ENCODE measurements at regions not wholly inside any gene's neighbourhood (a gene's known extent, or its start where the extent isn't known, plus 50 kb on each side); places are given as distances from the start of the nearest gene placed in this dataset.

DNA sequence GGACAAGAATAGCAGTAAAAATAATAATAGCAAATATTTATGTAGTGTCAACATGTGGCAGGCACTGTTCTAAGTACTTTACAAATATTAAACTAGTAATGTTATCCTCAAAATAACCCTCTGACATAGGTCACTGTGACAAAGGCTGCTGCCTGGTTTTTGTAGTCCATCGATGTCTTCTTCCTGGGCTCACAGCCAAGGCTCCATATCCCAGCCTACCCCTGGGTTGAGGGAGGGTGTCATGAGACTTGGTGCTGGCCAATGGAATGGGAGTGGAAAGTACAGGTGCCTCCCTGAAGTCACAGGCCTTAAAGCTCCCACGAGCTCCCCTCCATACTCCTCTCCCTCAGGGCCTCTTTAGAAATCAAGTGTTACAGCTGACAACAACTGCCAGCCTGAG lies 159.3 kb downstream of the CYRIA start:
- peaks cover 6% of the 10 kb centered on the region for H3K27me3 ChIP-seq (replicated peaks; ENCODE audit: control insufficient read depth, insufficient read depth, low read length)
- TF ChIP-seq, protein P1, sequence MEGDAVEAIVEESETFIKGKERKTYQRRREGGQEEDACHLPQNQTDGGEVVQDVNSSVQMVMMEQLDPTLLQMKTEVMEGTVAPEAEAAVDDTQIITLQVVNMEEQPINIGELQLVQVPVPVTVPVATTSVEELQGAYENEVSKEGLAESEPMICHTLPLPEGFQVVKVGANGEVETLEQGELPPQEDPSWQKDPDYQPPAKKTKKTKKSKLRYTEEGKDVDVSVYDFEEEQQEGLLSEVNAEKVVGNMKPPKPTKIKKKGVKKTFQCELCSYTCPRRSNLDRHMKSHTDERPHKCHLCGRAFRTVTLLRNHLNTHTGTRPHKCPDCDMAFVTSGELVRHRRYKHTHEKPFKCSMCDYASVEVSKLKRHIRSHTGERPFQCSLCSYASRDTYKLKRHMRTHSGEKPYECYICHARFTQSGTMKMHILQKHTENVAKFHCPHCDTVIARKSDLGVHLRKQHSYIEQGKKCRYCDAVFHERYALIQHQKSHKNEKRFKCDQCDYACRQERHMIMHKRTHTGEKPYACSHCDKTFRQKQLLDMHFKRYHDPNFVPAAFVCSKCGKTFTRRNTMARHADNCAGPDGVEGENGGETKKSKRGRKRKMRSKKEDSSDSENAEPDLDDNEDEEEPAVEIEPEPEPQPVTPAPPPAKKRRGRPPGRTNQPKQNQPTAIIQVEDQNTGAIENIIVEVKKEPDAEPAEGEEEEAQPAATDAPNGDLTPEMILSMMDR (IDR thresholded peaks at IDR 0.05; ENCODE audit: insufficient read depth, low read length, poor library complexity, severe bottlenecking) = no peak
- no peaks in the 10 kb centered on the region for H3K36me3 ChIP-seq (ENCODE audit: control insufficient read depth, insufficient read depth, low read length)
- DNase-seq (ENCODE audit: extremely low read depth, insufficient read length) = no peak
- no peak overlapping the region for H3K4me3 ChIP-seq (replicated peaks; ENCODE audit: low read depth, low read length)

DNA sequence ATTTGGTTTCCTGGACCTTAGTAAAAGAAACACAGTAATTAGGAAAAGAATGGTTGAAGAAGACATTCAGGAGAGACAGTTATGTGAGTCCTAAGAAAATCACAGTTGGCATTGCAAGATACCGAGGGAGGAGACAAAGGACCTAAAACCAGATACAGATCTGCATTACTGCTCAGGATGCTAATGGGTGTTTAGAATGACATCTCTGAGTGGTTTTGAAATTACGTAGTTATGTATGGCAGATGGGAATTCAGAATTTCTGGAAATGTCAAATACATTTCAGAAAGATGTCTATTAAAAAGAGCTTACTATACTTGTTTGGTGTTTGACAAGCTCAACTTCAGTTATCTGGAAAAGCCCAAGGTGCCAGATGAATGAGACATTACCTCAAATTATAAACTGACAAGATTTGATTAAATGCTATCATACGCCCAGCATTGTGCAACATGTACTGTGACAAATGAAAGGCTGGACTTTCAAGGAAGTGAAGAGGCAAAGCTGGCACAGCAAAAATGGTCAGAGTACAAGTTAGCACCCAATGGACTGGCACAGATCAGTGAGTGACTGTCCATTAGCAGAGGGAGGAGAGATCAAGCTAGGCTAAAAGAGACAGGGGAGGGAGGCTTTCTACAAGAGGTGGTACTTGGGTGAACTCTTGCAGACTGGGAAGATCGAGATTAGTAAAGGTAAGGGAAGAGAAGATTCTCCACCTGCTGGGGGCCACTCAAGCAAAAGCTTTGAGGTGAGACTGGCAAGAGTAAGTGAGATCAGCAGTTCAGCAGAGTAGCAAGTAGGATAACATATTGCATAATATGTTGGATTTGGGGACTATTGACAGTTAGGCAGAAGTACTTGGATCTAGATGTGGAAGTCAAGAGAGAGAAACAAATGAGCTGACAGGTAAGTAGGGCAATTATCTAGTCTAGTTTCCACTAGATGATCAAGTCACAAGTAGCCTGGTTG lies 168.9 kb downstream of the CYRIA start:
- Histone ChIP-seq H3K36me3 (ENCODE audit: control insufficient read depth, insufficient read depth, low read length) (no peaks in the 10 kb centered on the region), H3K4me3 (replicated peaks; ENCODE audit: low read depth, low read length) (no peak overlapping the region), H3K27me3 (replicated peaks; ENCODE audit: control insufficient read depth, insufficient read depth, low read length) (no peaks in the 10 kb centered on the region; the same call in 1 of the 2 replicates)
- TF ChIP-seq, protein P1 (IDR thresholded peaks at IDR 0.05; ENCODE audit: insufficient read depth, low read length, poor library complexity, severe bottlenecking) = no peak
- no peak for DNase-seq (ENCODE audit: extremely low read depth, insufficient read length)

DNA sequence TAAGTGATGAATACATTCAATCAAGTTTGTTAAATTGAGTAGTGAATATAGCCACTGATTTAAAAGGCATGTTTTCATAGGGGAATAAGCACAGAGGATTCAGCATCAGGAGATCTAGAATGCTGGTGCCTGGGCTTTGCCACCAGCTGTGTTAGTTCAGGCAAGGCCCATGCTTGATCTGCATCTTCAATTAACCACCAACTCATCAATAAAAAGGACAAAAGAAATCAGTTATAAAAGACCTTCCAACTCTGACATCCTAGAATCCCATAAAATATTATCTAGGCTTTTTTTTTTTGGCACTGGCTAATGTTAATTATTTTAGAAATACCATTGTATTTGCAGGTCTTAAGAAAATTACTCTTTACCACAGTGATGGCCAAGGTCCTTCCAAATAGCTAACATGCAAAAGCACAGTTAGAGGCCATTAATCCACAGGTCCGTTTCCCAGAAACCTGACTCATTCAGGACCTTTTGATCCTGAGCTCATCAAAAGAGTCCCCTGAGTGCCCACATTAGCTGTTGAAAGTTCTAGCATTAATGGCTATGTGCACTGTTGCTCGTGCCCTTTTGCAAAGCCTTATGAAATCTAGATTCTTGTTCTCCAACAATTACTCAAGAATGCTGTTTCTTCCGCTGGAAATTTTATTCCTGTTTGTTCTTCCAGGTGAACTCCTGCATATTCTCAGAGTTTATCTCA lies 170.0 kb downstream of the CYRIA start:
- no peak for DNase-seq (ENCODE audit: extremely low read depth, insufficient read length)
- H3K4me3 ChIP-seq (replicated peaks; ENCODE audit: low read depth, low read length) = no peak overlapping the region
- no peaks in the 10 kb centered on the region for H3K36me3 ChIP-seq (ENCODE audit: control insufficient read depth, insufficient read depth, low read length)
- H3K27me3 ChIP-seq (replicated peaks; ENCODE audit: control insufficient read depth, insufficient read depth, low read length) = no peaks in the 10 kb centered on the region; the same call in 1 of the 2 replicates
- TF ChIP-seq, protein P1 (IDR thresholded peaks at IDR 0.05; ENCODE audit: insufficient read depth, low read length, poor library complexity, severe bottlenecking) = no peak

DNA sequence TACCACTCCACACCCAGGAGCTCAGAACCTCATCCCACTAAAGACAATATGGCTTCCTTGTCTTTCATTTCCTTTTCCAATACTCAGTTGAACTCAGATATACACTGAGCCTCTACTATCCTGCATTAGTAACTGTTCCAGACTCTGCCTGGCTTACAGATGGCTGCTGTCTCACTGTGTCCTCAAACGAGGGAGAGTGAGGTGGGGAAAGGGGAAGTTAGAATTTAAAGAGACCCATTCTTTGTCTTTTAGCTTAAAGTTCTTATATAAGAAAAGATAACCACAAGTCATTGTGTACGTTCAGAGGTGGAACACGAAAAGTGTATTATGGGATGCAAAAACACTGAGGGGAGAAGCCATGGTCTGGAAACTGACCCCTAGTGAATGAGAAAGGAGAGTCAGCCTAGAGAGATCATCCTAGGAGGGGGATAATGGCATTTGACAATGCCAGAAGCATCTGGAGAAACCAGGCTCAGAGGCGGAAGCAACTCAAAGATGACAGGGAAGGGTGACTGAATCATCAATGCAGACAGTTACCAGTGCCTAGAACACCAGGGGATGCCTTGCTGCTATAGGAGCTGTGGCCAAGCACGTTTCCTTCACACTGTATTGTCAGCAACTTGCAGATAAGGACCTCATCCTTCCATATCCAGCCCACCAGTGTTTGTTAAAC lies 170.7 kb downstream of the CYRIA start:
- H3K4me3 ChIP-seq (replicated peaks; ENCODE audit: low read depth, low read length) = no peak overlapping the region
- H3K27me3 ChIP-seq (replicated peaks; ENCODE audit: control insufficient read depth, insufficient read depth, low read length) = no peaks in the 10 kb centered on the region; the same call in 1 of the 2 replicates
- H3K36me3 ChIP-seq (ENCODE audit: control insufficient read depth, insufficient read depth, low read length) = no peaks in the 10 kb centered on the region
- TF ChIP-seq, protein P1 (IDR thresholded peaks at IDR 0.05; ENCODE audit: insufficient read depth, low read length, poor library complexity, severe bottlenecking) = no peak
- DNase-seq (ENCODE audit: extremely low read depth, insufficient read length) = no peak

DNA sequence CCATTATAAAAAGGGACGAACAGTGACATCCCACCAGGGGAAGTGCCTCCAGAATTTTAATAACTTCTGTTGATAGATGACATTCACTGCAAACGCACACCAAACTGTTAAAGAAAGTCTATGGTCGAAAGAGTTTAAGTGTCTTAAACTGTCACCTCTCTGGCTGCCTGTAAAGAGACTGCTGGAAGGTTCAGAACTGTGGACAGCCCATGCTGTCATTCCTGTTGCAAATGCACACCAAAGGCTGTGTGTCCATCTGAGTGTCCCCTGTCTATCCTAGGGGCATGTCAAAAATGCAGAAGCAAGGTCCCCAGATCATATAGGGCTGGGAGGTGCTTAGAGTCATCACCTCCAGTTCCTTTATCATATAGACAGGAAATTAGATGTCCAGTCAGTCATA lies 171.8 kb downstream of the CYRIA start:
- TF ChIP-seq, protein P1 (IDR thresholded peaks at IDR 0.05; ENCODE audit: insufficient read depth, low read length, poor library complexity, severe bottlenecking) = no peak
- DNase-seq (ENCODE audit: extremely low read depth, insufficient read length) = no peak
- Histone ChIP-seq H3K36me3 (ENCODE audit: control insufficient read depth, insufficient read depth, low read length) (no peaks in the 10 kb centered on the region), H3K4me3 (replicated peaks; ENCODE audit: low read depth, low read length) (no peak overlapping the region), H3K27me3 (replicated peaks; ENCODE audit: control insufficient read depth, insufficient read depth, low read length) (no peaks in the 10 kb centered on the region; the same call in 1 of the 2 replicates)
